ENCODE measurements at regions not wholly inside any gene's neighbourhood (a gene's known extent, or its start where the extent isn't known, plus 50 kb on each side); places are given as distances from the start of the nearest gene placed in this dataset.
"Not testable (repeated sequence)": the region's sequence is repeated elsewhere in the genome, so short reads cannot be mapped to it uniquely, and the experiment has no call there.

GRCh38 chr10:44259090-44259874 lies 125.6 kb downstream of the CXCL12 start:
- in situ Hi-C loops (cut with MboI; ENCODE audit: low pct_ligation_motif_present in 1 of 4, low pct_unique_long_range_greater_than_20kb in 1 of 4, low sequenced_read_pairs in 3 of 4) (no loop called here), intact Hi-C loops (cut with DNase I; ENCODE audit: low total_unique reads) (no loop called here)
- TF ChIP-seq POLR2A (IDR thresholded peaks at IDR 0.05) (no peak), EP300 (IDR thresholded peaks at IDR 0.05; ENCODE audit: low read depth) (no peak), POLR2AphosphoS5 (IDR thresholded peaks at IDR 0.05) (no peak), CTCF (IDR thresholded peaks at IDR 0.05) (no peak)
- Histone ChIP-seq H3K27ac (no peak overlapping the region), H3K36me3 (no peaks in the 10 kb centered on the region), H3K9me3 (no peaks in the 10 kb centered on the region), H3K4me1 (peaks cover 7 to 17% (median 8%) of the 10 kb centered on the region in 4 donors), H3K4me3 (no peak overlapping the region), H3K27me3 (no peaks in the 10 kb centered on the region)
- no peak for DNase-seq
- 57% methylated on average over 7 of the region's 7 CpGs; no CpG with 5 or more reads in 1 of the 2 donors for whole genome bisulfite sequencing, 2 donors (ENCODE audit: low coverage in 1 of 2)

GRCh38 chr10:44258460-44259089 lies 126.3 kb downstream of the CXCL12 start:
- Histone ChIP-seq H3K36me3 (no peaks in the 10 kb centered on the region), H3K27ac (no peak overlapping the region), H3K4me1 (peaks cover 7 to 24% (median 8%) of the 10 kb centered on the region in 4 donors), H3K4me3 (no peak overlapping the region), H3K9me3 (no peaks in the 10 kb centered on the region), H3K27me3 (no peaks in the 10 kb centered on the region)
- no peak for TF ChIP-seq EP300 (IDR thresholded peaks at IDR 0.05; ENCODE audit: low read depth)
- TF ChIP-seq CTCF (IDR thresholded peaks at IDR 0.05), result no peak
- TF ChIP-seq POLR2A (IDR thresholded peaks at IDR 0.05), result no peak
- no peak for TF ChIP-seq POLR2AphosphoS5 (IDR thresholded peaks at IDR 0.05)
- no peak for DNase-seq
- in situ Hi-C loops (cut with MboI; ENCODE audit: low pct_ligation_motif_present in 1 of 4, low pct_unique_long_range_greater_than_20kb in 1 of 4, low sequenced_read_pairs in 3 of 4) (no loop called here), intact Hi-C loops (cut with DNase I; ENCODE audit: low total_unique reads) (no loop called here)
- WGBS, 2 donors (ENCODE audit: low coverage in 1 of 2), result 69 to 77% methylated on average over 2 to 4 of the region's 4 CpGs

- H3K4me3 ChIP-seq, result no peak overlapping the region
- no peaks in the 10 kb centered on the region for H3K27me3 ChIP-seq
- H3K4me1 ChIP-seq, result peaks cover 4 to 26% (median 9%) of the 10 kb centered on the region in 4 donors
- H3K9me3 ChIP-seq, result no peaks in the 10 kb centered on the region
- WGBS, 2 donors (ENCODE audit: low coverage in 1 of 2), result 69% methylated on average over 3 of the region's 3 CpGs; no CpG with 5 or more reads in 1 of the 2 donors
- H3K36me3 ChIP-seq, result no peaks in the 10 kb centered on the region
- in situ Hi-C loops (cut with MboI; ENCODE audit: low pct_ligation_motif_present in 1 of 4, low pct_unique_long_range_greater_than_20kb in 1 of 4, low sequenced_read_pairs in 3 of 4), result no loop called here
- DNase-seq, result no peak
- intact Hi-C loops (cut with DNase I; ENCODE audit: low total_unique reads), result no loop called here
- TF ChIP-seq CTCF (IDR thresholded peaks at IDR 0.05), result no peak
- TF ChIP-seq POLR2A (IDR thresholded peaks at IDR 0.05), result no peak
- no peak for TF ChIP-seq EP300 (IDR thresholded peaks at IDR 0.05; ENCODE audit: low read depth)
- no peak for TF ChIP-seq POLR2AphosphoS5 (IDR thresholded peaks at IDR 0.05)
- H3K27ac ChIP-seq, result no peak overlapping the region
These were observed 126.9 kb downstream of the CXCL12 start for GRCh38 chr10:44258019-44258418.

- intact Hi-C loops (cut with DNase I; ENCODE audit: low total_unique reads), result loop anchor here (2.0 kb wide), 1 partner anchor 21 kb away; no protein-coding TSS in a partner anchor
These were observed 131.0 kb downstream of the CXCL12 start for GRCh38 chr10:44253769-44254462.

GRCh38 chr10:44252631-44253030 lies 132.3 kb downstream of the CXCL12 start:
- H3K36me3 ChIP-seq; DNase-seq; H3K27me3 ChIP-seq; H3K4me3 ChIP-seq; in situ Hi-C loops (cut with MboI; ENCODE audit: low pct_ligation_motif_present in 1 of 4, low pct_unique_long_range_greater_than_20kb in 1 of 4, low sequenced_read_pairs in 3 of 4); H3K27ac ChIP-seq; H3K9me3 ChIP-seq: not testable (repeated sequence)
- WGBS, 2 donors (ENCODE audit: low coverage in 1 of 2), result 89 to 100% methylated on average over 2 to 3 of the region's 3 CpGs
- peaks cover 0 to 10% (median 1%) of the 10 kb centered on the region in 4 donors for H3K4me1 ChIP-seq
- intact Hi-C loops (cut with DNase I; ENCODE audit: low total_unique reads), result loop anchor here (2.0 kb wide), 1 partner anchor 20 kb away; no protein-coding TSS in a partner anchor

More at GRCh38 chr10:44253769-44254462, 131.0 kb downstream of the CXCL12 start:
- Histone ChIP-seq H3K4me1 (peaks cover 0 to 10% (median 1%) of the 10 kb centered on the region in 4 donors), H3K27ac (no peak overlapping the region), H3K9me3 (no peaks in the 10 kb centered on the region), H3K36me3 (no peaks in the 10 kb centered on the region), H3K27me3 (no peaks in the 10 kb centered on the region), H3K4me3 (no peak overlapping the region)
- TF ChIP-seq POLR2A (IDR thresholded peaks at IDR 0.05), result no peak
- TF ChIP-seq POLR2AphosphoS5 (IDR thresholded peaks at IDR 0.05), result peak in 1 of 3 donors; percentile 49
- in situ Hi-C loops (cut with MboI; ENCODE audit: low pct_ligation_motif_present in 1 of 4, low pct_unique_long_range_greater_than_20kb in 1 of 4, low sequenced_read_pairs in 3 of 4), result no loop called here
- DNase-seq, result no peak
- WGBS, 2 donors (ENCODE audit: low coverage in 1 of 2), result 22 to 38% methylated on average over 2 to 5 of the region's 5 CpGs

- H3K27me3 ChIP-seq; H3K9me3 ChIP-seq; H3K36me3 ChIP-seq; DNase-seq; H3K4me3 ChIP-seq; intact Hi-C loops (cut with DNase I; ENCODE audit: low total_unique reads); in situ Hi-C loops (cut with MboI; ENCODE audit: low pct_ligation_motif_present in 1 of 4, low pct_unique_long_range_greater_than_20kb in 1 of 4, low sequenced_read_pairs in 3 of 4); H3K27ac ChIP-seq: not testable (repeated sequence)
- WGBS, 2 donors (ENCODE audit: low coverage in 1 of 2), result 94 to 100% methylated on average over 1 to 7 of the region's 7 CpGs
- H3K4me1 ChIP-seq, result peaks cover 0 to 10% (median 1%) of the 10 kb centered on the region in 4 donors
These were observed 135.0 kb downstream of the CXCL12 start for GRCh38 chr10:44249933-44250332.

Measured in transverse colon (tissue), 4 donors.